Activated CD4-positive, alpha-beta T cell treated with anti-CD3 and anti-CD28 coated beads, Interleukin-2, amount 50 U/mL, for 16 hours (primary cell): ENCODE measurements at regions not wholly inside any gene's neighbourhood (a gene's known extent, or its start where the extent isn't known, plus 50 kb on each side); places are given as distances from the start of the nearest gene placed in this dataset.

Experiments used
- DNase-seq: peaks from one replicate; pipeline ENCODE4 v3.0.0-alpha.2; 2020

- no peak for DNase-seq
Measured at GRCh38 chr4:83170952-83171399, 56.4 kb upstream of the PLAC8 start.
